ENCODE measurements at regions not wholly inside any gene's neighbourhood (a gene's known extent, or its start where the extent isn't known, plus 50 kb on each side); places are given as distances from the start of the nearest gene placed in this dataset.

DNA sequence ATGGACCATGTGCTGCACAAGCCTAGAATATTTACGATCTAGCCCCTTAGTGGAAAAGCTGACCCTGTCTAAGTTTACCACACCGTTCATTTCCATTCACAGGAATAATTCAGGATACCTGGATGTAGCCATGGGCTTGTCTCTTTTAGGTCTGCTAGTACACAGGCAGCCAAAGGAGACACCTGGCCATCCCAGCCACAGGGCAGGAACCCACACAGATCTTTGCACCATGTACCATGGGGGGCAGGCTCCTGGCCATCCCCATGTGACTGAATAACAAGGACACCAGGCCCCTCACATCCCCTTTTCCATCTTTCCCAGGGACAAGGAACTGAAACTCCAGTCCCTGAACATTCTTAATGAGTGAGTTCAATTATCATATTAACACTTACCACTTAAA is 467.3 kb upstream of the MYT1L start:
- TF ChIP-seq, protein P1, sequence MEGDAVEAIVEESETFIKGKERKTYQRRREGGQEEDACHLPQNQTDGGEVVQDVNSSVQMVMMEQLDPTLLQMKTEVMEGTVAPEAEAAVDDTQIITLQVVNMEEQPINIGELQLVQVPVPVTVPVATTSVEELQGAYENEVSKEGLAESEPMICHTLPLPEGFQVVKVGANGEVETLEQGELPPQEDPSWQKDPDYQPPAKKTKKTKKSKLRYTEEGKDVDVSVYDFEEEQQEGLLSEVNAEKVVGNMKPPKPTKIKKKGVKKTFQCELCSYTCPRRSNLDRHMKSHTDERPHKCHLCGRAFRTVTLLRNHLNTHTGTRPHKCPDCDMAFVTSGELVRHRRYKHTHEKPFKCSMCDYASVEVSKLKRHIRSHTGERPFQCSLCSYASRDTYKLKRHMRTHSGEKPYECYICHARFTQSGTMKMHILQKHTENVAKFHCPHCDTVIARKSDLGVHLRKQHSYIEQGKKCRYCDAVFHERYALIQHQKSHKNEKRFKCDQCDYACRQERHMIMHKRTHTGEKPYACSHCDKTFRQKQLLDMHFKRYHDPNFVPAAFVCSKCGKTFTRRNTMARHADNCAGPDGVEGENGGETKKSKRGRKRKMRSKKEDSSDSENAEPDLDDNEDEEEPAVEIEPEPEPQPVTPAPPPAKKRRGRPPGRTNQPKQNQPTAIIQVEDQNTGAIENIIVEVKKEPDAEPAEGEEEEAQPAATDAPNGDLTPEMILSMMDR (IDR thresholded peaks at IDR 0.05 in 8 of 11, conservative IDR thresholded peaks at IDR 0.05 in 3 of 11), result no peak
- no peak for TF ChIP-seq POLR2A (IDR thresholded peaks at IDR 0.05)

Measured in spleen (tissue), 7 donors.